ENCODE measurements at regions not wholly inside any gene's neighbourhood (a gene's known extent, or its start where the extent isn't known, plus 50 kb on each side); places are given as distances from the start of the nearest gene placed in this dataset.

GRCh38 chr18:65422544-65423136, 328.2 kb upstream of the CDH7 start:
- H4K20me1 ChIP-seq (ENCODE audit: insufficient read depth, low read length) = no peaks in the 10 kb centered on the region
- no peak overlapping the region for H3K4me3 ChIP-seq (ENCODE audit: low read length)
- H3K9ac ChIP-seq (ENCODE audit: low read length) = no peak overlapping the region
- no peaks in the 10 kb centered on the region for H3K79me2 ChIP-seq (ENCODE audit: low read length)
- no peaks in the 10 kb centered on the region for H3F3A ChIP-seq (ENCODE audit: insufficient read depth, low read length)
- no peak for TF ChIP-seq EZH2 (optimal IDR thresholded peaks at IDR 0.05; ENCODE audit: low read depth, low read length)
- TF ChIP-seq CTCF (IDR thresholded peaks at IDR 0.05; ENCODE audit: low read length) = no peak
- TF ChIP-seq EZH2phosphoT487 (IDR thresholded peaks at IDR 0.05; ENCODE audit: low read length) = no peak
- no peaks in the 10 kb centered on the region for H3K36me3 ChIP-seq (replicated peaks; ENCODE audit: insufficient read depth, low read length)
- no peaks in the 10 kb centered on the region for H3K4me1 ChIP-seq (ENCODE audit: low read length)
- no peak for DNase-seq
- no peak overlapping the region for H2AFZ ChIP-seq (ENCODE audit: low read length)
- no peak overlapping the region for H3K27ac ChIP-seq (ENCODE audit: low read length)
- no peaks in the 10 kb centered on the region for H3K9me3 ChIP-seq (replicated peaks; ENCODE audit: insufficient read depth, low read length)
- H3K9me2 ChIP-seq (replicated peaks; ENCODE audit: insufficient read depth, low read length) = no peaks in the 10 kb centered on the region
- H3K27me3 ChIP-seq (replicated peaks; ENCODE audit: insufficient read depth, low read length) = no peaks in the 10 kb centered on the region
- H3K4me2 ChIP-seq (ENCODE audit: low read depth, low read length) = no peak overlapping the region

GRCh38 chr18:65415098-65415497, 335.7 kb upstream of the CDH7 start:
- Histone ChIP-seq H3K9me2 (replicated peaks; ENCODE audit: insufficient read depth, low read length) (no peaks in the 10 kb centered on the region), H2AFZ (ENCODE audit: low read length) (no peak overlapping the region), H3K4me1 (ENCODE audit: low read length) (no peaks in the 10 kb centered on the region), H3K9me3 (replicated peaks; ENCODE audit: insufficient read depth, low read length) (no peaks in the 10 kb centered on the region), H3K36me3 (replicated peaks; ENCODE audit: insufficient read depth, low read length) (no peaks in the 10 kb centered on the region), H3K79me2 (ENCODE audit: low read length) (no peaks in the 10 kb centered on the region), H3F3A (ENCODE audit: insufficient read depth, low read length) (no peaks in the 10 kb centered on the region), H3K4me3 (ENCODE audit: low read length) (no peak overlapping the region), H3K27ac (ENCODE audit: low read length) (no peak overlapping the region), H3K4me2 (ENCODE audit: low read depth, low read length) (no peak overlapping the region), H3K27me3 (replicated peaks; ENCODE audit: insufficient read depth, low read length) (no peaks in the 10 kb centered on the region), H4K20me1 (ENCODE audit: insufficient read depth, low read length) (no peaks in the 10 kb centered on the region), H3K9ac (ENCODE audit: low read length) (no peak overlapping the region)
- no peak for DNase-seq
- no peak for TF ChIP-seq EZH2phosphoT487 (IDR thresholded peaks at IDR 0.05; ENCODE audit: low read length)
- TF ChIP-seq CTCF (IDR thresholded peaks at IDR 0.05; ENCODE audit: low read length) = no peak
- no peak for TF ChIP-seq EZH2 (optimal IDR thresholded peaks at IDR 0.05; ENCODE audit: low read depth, low read length)

GRCh38 chr18:65414501-65414900, 336.3 kb upstream of the CDH7 start:
- Histone ChIP-seq H3K9me3 (replicated peaks; ENCODE audit: insufficient read depth, low read length) (no peaks in the 10 kb centered on the region), H4K20me1 (ENCODE audit: insufficient read depth, low read length) (no peaks in the 10 kb centered on the region), H3K27me3 (replicated peaks; ENCODE audit: insufficient read depth, low read length) (no peaks in the 10 kb centered on the region), H3K4me3 (ENCODE audit: low read length) (no peak overlapping the region), H3K27ac (ENCODE audit: low read length) (no peak overlapping the region), H3K36me3 (replicated peaks; ENCODE audit: insufficient read depth, low read length) (no peaks in the 10 kb centered on the region), H3K79me2 (ENCODE audit: low read length) (no peaks in the 10 kb centered on the region), H3K4me1 (ENCODE audit: low read length) (no peaks in the 10 kb centered on the region), H3K9ac (ENCODE audit: low read length) (no peak overlapping the region), H3K4me2 (ENCODE audit: low read depth, low read length) (no peak overlapping the region), H2AFZ (ENCODE audit: low read length) (no peak overlapping the region), H3F3A (ENCODE audit: insufficient read depth, low read length) (no peaks in the 10 kb centered on the region), H3K9me2 (replicated peaks; ENCODE audit: insufficient read depth, low read length) (no peaks in the 10 kb centered on the region)
- TF ChIP-seq EZH2 (optimal IDR thresholded peaks at IDR 0.05; ENCODE audit: low read depth, low read length) (no peak), CTCF (IDR thresholded peaks at IDR 0.05; ENCODE audit: low read length) (no peak), EZH2phosphoT487 (IDR thresholded peaks at IDR 0.05; ENCODE audit: low read length) (no peak)
- DNase-seq = no peak

Measured in MM.1S (cell line).